NCI-H748 treated with DMSO at 0.1 percent for 48 hours (cell line): ENCODE measurements at regions not wholly inside any gene's neighbourhood (a gene's known extent, or its start where the extent isn't known, plus 50 kb on each side); places are given as distances from the start of the nearest gene placed in this dataset.
"Not testable (repeated sequence)": the region's sequence is repeated elsewhere in the genome, so short reads cannot be mapped to it uniquely, and the experiment has no call there.

Experiments used
- DNase-seq: peaks from one replicate; lab custom pipeline; 2025; lab: John Stamatoyannopoulos, UW

DNA sequence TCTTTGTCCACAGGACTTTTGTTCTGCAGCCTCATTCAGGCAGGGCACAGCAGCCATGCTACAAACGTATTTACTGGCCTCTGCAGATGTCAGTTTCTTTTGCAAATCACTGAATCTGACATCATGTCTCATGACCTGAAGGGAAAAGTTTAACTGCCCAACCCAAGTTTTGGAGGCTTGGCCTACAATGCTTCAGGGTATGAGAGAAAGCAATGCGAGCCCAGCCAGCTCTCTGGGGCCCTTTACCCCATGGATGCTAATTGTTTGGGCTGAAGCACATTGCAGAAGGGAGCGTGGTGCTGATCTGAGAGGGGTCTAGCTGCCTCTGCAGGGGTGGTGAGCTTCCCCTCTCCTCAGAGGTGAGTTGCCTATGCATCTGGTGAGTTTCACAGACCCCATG lies 179.9 kb upstream of the CXCL12 start:
- DNase-seq = no peak

DNA sequence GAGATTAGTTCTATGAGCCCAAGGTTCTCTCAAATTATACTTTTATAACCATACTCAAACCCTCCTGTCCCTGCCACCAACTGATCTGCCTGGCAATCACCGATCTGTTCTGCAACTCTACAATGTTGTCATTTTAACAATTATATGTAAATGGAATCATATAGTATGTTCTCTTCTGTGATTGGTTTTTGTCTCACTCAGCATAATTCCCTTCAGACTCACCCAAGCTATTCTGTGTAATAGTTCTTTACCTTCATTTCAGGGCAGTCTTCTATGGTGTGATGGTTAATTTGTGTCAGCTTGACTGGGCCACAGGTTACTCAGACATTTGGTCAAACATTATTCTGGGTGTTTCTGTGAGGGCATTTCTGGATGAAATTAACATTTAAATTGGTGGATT lies 181.9 kb upstream of the CXCL12 start:
- DNase-seq = no peak

DNA sequence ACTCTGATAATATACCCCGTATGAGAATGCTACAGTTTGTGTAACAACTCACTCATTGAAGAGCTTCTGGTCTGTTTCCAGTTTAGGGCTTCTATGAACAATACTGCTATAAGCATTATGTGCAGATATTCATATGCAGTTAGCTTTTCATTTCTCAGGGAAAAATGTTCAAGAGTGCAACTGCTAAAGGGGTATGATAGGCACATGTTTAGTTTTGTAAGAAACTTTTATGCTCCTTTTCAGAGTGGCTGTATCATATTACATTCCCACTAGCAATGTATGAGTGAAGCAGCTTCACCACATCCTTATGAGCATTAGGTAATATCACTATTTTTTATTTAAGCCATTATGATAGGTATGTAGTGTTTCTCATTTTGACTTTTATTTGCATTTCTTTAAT lies 182.6 kb upstream of the CXCL12 start:
- DNase-seq = no peak

DNA sequence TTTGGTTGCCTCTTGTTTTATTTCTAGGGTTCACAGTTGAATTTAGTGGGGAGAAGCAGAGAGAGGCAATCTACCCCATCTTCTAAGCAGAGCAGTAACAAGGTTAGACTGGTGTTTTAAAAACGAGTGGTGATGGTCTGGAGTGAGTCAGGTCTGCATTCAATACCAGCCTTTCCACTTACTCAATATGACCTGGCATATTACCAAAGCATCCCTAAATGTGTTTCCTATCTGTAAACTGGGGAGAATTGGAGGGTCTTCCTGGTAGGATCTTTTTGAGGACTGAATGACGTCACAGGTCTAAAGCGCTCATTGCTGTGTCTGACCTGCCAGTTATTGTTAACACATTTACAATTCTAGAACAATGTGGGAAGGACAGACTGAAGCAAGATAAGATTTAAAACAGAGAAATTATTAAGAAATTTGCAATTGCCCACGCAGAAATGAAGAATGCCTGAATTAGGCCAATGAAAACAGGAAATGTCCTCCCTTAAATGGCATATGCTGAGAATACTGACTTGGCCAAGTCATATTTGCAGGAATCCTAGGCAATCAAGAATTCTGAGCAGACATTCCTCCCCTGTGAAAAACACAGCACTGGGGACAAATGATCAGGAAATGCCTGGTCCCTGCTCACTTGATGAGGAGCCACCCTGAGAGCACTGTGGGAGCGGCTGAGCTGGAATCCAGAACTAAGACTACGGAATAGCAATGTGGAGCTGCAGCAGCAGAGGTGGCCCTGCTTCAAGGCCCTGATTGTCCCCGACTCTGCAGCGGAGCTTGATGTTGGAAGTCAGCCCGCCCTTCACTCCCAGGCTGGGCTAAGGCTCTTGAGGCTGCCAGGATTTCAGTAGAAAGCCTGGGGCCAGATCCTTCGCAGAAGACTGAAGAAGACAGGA lies 184.5 kb upstream of the CXCL12 start:
- no peak for DNase-seq

DNA sequence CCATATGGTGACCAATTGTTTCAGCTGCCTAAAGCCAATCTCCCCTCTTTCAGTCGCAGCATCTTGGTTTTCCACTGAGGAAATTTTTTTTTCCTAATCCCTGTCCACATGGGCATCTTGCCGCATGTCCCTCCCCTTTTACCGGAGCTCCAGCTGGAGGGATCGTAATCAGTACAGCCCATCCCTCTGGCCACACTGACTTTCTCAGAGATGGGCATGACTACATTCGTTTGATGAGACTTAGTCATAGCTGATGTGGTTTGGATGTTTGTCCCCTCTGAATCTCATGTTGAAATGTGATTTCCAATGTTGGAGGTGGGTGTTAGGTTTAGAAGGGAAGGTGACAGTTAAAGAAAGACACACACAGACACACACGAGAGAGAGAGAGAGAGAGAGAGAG lies 186.8 kb upstream of the CXCL12 start:
- no peak for DNase-seq

DNA sequence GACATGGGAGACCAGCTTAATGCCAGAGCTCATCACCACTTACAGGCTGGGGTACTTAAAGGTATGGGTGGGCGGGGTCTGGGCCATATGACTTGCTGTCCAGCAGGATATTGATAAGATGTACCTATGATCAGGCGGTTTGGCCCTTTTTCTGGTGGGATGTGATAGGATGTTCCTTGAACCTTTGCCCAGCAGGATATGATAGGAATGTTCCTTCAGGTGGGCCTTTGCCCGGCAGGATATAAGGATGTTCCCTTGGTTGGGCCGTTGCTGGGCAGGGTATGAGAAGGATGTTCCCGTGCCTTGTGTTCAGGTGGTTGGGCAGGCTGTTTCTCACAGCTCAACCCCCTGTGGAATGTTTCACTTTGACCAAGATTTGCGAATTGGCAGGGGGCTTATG lies 187.2 kb upstream of the CXCL12 start:
- DNase-seq = no peak

DNA sequence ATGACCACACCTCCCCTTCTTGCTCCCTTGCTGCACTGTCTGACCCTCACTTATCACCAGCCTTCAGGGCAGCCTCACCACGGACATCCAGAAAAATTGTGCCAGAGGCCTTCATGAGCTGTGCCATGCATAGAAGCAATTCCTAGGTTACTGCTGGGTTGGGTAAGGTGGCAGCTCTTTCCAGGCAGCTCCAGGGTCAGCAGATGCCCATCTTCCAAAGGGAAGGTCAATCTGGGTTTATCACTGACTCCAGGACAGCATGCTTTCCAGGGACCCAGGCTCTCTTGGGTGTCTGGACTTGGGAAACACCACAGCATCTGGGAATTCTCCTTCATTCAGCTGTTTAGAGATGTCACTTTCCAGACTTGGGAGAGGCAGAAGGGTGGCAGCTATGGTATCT lies 188.9 kb upstream of the CXCL12 start:
- DNase-seq = no peak

DNA sequence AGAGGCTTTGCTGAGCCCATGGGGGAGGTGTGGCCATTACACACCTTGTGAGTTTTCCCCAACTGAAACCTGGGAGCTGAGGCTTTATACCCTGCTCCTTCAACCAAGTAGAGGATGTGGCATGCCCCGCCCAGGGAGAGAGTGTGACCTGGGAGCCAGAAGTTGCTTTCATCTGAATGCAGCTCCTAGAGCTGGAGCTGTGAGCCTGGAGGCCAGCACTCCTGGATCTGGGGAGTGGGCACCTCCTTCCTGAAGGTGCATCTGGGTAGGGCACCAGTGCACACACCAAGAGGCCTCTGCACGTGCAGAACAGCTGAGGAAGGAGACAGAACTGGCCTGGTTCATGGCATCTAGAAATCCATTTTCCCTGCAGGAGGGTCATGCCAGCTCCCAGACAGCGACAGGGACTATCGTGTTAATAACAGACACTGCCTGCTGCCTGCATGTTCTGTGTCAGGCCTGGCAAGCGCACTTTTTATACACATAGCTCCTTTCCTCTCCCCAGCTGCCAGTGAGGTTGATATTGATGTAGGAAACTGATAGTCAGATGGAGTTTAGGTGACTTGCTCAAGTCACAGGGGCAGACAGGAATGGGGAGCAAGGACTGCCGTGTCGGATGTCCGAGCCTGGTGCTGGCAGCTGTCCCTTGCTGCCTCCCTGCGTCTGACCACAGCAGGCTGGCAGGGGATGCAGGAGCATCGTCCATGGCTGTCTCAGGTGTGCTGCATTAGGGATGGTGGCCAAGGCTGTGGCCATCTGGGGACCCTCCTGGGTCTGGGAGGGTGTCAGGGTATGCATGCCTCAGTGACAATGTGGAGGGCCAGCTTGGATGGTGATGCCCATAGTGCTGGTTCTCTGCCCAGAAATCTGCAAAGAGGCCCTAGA lies 189.9 kb upstream of the CXCL12 start:
- DNase-seq = no peak

DNA sequence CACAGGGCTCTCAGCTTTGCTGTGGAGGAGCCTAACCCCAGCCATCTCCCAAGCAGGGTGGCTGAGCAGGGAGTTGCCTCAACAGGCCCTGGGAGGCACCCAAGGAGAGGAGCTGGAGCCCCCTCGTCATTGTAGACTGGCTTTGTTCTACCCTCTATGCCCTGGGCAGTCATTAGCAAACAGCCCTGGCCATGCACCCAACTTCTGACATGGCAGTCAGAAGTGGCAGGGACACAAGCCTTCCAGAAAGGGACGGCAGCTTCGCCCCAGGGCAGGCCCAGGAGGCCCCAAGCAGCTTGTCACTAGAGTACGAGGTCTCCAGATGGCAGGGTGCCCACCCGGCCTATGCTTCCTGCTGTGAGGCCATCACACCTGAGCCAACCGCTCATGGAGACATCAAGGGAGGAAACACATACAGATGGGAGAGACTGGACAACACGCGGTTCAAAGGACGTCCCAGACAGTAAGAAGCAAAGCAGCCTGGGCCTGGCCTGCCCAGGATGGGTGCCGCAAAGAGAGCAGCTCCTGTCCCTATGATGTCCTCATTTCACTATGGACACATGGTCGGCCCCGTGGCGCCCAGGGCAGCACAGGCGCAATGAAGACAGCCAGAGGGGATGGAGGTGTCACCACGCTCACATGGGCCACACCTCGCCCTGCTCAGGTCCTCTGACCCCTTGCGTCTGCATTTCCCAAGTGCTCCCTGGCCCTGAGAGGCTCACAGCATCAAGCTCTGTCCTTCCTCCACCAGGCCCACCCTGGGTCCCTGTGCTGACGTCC lies 190.9 kb upstream of the CXCL12 start:
- no peak for DNase-seq

DNA sequence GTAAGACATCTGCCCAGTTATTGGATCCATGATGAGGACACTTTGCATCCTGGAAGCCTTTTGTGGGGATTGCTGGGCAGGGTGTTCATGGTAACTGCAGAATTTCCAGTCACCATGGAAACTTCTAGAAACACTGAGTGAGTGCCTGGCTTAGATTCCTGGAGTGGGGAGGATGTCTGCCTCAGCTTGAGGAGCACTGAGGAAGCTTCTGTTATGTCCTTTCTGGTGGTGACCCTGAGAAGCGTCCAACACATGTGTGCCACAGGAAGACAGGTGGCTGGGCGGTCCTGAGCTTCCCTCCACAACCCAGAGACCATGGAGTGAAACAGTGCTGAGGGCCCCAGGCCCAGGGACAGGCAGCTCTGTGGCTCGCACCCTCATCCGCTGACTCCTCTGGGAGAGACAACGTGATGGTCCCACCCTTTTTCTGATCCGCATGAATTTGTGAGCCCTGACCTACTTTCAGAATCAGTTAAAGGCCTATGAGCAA lies 191.8 kb upstream of the CXCL12 start:
- DNase-seq = no peak

DNA sequence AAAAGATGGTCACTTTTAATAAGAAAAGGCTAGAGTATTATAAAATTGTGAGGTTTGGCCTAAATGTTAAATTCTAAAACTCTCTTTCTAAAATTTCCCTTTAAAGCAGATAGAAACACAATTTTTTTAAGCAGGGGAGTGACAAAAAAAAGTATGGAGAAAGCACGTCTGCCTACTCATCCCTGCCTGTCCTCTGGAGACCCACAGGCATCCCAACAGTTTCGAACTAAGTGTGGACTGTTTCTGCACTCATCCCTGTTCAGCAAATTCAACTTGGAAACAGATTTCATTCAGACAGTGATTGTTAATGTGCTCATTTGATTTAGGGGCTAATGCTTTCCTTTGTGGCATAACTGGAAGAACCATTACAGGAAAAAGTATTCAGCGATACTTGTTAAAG lies 192.6 kb upstream of the CXCL12 start:
- DNase-seq = no peak

DNA sequence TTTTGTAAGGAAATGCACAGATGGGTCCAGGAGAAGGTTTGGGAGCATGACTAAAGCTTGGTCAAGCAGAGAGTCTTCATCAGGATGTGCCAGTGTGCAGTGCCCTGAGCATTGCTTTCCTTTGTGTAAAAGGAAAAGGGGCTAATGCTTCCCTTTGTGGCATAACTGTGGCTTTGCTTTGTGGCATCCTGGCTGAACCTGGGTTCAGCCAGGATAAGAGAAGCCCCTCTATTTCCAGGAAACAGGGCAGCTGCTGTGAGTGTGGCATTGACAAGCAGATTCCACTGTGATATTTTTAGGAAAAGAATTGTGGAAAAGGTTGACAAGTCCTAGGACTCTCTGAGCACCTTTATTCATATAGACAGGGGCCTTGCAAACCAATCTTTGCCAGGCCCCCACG lies 193.4 kb upstream of the CXCL12 start:
- no peak for DNase-seq

DNA sequence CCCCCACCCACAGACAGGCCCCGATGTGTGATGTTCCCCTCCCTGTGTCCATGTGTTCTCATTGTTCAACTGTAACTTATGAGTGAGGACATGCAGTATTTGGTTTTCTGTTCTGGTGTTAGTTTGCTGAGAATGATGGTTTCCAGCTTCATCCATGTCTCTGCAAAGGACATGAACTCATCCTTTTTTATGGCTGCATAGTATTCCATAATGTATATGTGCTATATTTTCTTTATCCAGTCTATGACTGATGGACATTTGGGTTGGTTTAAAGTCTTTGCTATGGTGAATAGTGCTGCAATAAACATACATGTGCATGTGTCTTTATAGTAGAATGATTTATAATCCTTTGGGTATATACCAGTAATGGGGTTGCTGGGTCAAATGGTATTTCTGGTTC lies 194.1 kb upstream of the CXCL12 start:
- DNase-seq = not testable (repeated sequence)

DNA sequence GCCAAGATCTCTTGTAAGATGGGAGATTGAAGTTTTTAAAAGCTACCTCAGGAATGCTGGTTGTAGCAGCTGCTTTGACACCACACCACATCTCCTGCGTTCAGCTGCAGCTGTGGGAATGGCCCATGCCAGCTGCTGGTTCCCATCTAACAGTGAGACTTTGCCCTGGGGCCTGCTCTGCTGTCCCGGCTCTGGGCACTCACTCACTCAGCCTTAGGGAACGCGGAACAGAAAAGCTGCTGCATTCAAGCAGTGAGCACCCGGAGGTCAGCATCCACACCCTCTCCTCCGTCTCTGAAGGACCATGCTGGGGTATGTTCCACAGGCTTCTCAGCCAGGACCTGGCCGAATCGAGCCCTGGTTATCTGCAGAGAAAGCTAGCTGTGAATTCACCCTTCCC lies 197.1 kb upstream of the CXCL12 start:
- DNase-seq = no peak

DNA sequence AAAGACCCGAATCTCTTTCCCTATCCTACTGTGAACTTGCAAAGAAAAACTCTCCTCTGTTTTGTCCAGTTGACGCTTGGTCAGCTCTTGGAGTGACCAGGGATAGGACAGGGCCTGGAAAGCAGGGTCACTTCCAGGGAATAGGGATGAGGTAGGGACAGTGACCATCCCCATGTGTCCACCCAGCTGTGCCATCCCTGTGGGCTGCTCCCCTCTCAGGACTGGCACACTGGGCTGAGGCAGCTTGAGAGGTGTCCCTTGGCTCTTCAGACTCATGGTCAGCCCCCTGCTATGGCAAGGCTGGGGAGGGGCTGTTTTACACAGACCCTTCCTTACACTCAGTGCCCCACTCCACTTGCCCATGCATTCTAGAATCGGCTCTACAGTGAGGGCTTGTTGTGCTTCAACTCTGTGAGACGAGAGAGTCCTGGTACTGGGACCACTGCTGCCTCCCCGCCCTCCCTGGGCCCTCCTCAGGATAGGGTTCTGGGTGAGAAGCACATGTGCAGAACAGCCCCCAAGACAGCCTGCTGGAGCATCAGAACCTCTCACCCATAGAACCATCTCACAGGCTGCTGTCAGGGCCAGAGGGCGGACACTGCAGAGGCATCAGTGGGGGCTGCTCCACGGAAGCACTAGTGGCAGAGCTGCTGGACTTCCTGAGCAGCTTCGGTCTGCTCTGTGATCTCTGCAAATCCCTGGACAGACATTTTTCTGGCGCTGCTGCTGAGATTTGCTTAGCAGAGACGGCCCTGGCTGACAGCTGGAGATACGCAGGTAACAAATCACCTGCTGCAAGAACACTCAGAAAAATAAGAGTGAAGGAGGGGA lies 202.8 kb upstream of the CXCL12 start:
- no peak for DNase-seq

DNA sequence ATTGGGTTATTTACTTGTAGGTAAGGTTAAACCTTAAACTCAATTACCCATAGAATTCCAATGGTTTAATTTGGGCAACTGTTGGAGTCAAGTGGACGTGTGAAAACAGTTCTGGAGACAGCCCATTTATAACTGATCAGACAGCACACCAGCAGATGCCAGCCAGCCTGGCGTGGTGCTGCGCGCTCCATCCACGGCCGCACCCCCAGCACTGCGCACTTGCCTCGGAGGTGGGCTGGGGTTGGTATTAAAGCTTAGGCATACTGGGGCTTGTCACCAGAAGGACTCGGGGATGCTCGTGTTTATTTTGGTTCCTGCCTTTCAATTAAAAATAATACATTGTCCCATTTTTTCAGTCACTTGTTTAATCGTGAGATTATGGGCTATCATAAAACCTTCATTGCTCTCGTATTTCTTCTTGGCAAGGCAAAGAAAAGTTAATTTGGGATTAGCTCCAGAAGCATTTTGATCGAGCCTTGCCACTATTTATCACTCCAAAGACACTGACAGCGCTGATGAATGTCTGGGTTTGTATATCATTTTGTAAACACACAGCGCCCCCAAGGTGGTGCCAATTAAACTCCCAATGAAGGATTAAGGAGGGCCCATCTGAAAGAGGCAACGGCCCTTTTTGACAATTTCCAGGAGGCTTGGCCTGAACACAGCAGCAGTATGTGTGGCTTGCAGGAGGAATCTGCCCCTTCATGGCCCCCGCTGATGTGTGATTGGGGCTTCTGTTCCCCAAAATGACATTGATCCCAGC lies 204.5 kb upstream of the CXCL12 start:
- no peak for DNase-seq

DNA sequence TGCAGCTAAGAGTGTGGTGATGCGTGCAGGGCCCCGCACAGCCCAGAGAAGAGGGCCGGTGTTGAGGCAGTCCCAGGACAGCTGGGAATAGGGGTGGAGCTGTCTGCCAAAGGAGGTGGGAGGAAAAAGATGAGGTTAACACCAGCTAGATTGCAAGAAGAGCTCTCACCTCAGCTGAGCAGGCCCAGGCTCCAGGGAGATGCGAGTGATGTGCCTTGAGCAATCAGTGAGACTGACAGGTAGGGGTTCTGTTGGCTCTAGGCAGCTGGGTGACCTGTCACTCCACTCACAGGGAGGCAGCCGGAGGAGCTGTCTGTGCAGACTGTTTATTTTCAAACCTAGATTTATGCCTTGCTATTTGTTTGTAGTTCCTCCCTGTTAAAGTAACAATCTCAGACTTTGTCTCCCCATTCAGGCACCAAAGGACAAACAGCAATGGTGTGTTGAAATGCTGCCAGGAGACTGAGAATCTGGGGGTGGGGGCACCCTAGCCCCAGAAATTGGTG lies 205.1 kb upstream of the CXCL12 start:
- no peak for DNase-seq

DNA sequence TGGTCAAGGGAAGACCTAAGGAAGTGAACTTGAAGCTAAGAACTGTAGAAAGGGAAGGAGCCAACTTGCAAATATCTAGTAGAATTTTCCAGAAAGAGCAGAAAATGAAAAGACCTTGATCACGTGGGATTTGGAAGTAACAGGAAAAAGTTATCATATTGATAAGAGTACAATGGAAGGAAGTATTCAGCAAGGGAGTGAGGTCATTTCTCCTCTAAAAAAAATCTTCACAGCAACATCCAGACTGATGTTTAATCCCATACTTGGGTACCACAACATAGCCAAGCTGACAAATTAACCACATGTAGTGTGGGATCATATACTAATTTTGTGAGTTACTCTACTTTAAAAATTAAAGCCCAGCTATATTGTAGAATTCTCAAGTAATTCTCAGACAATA lies 207.0 kb upstream of the CXCL12 start:
- no peak for DNase-seq

DNA sequence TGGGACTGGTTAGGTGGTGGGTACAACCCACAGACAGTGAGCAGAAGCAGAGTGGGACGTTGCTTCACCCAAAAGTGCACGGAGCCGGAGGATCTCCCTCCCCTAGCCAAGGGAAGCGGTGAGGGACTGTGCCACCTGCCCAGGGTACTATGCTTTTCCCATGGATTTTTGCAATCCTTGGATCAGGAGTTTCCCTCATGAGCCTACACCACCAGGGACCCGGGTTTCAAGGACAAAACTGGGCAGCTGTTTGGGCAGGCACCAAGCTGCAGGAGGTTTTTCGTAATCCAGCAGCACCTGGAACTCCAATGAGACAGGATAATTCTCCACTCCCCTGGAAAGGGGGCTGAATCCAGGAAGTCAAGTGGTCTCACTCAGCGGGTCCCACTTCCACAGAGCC lies 209.1 kb upstream of the CXCL12 start:
- DNase-seq = no peak

DNA sequence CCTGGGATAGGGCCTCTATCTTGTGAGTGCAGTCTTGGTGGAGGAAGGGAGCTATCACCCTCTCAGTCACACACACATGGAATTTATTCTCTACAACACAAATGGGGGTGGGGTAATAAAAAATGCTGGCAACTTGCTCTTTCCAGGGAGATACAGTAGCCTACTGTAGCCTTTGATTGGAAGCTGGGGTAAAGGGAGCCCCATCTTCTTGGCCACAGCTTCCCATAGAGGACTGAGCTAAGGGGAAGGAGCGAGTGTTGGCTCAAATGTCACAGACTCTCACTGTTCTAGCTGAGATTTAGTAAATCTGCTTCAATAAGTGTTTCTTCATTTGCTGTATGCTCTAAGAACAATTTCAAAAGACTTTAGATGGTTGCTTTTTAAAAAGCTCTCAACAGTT lies 222.2 kb upstream of the CXCL12 start:
- DNase-seq = no peak
